OCI-LY7 (cell line): ENCODE measurements at regions not wholly inside any gene's neighbourhood (a gene's known extent, or its start where the extent isn't known, plus 50 kb on each side); places are given as distances from the start of the nearest gene placed in this dataset.

Source experiments
- BruUV-seq: library from RNA; stranded (reverse); fragments of 400-500 nt; replicated peaks from 2 replicates; lab custom pipeline; 2021; lab: Mats Ljungman, UMichigan
- CTCF ChIA-PET: fragments of 300-600 bp; sonication (Branson Sonifier 250); formaldehyde crosslinking; loops from one replicate; lab custom pipeline; 2022; ENCODE audit warnings: antibody characterized with exemption; ENCODE audit not compliant: unreplicated experiment; lab: Charles Lee
- POLR2A ChIA-PET: fragments of 300-600 bp; sonication (Branson Sonifier 250); formaldehyde crosslinking; loops from one replicate; lab custom pipeline; 2022; ENCODE audit warnings: antibody characterized with exemption; lab: Charles Lee
- DNase-seq: peaks from one replicate; pipeline ENCODE4 v3.0.0-alpha.2; 2015; ENCODE audit warnings: low spot score
- H2AFZ ChIP-seq: fragments of 200-600 bp; sonication (generic), shearing (Covaris generic); 2 replicates; pipeline ENCODE4 v1.6.1; 2014; ENCODE audit warnings: mild to moderate bottlenecking, antibody characterized with exemption, low read length, moderate library complexity
- H3K27ac ChIP-seq: fragments of 200-600 bp; sonication (generic); 2 replicates; pipeline ENCODE4 v1.5.1; 2014; ENCODE audit warnings: mixed run types, low read depth, mild to moderate bottlenecking, moderate library complexity, low read length, inconsistent platforms; ENCODE audit not compliant: poor library complexity, severe bottlenecking
- H3K36me3 ChIP-seq: fragments of 200-600 bp; sonication (generic); 2 replicates; pipeline ENCODE4 v1.6.1; 2014; ENCODE audit warnings: mild to moderate bottlenecking, antibody characterized with exemption, low read length, moderate library complexity, mixed read lengths; ENCODE audit not compliant: insufficient read depth
- H3K4me1 ChIP-seq: fragments of 200-600 bp; sonication (generic); 2 replicates; pipeline ENCODE4 v1.5.1; 2014; ENCODE audit warnings: mild to moderate bottlenecking, low read length; ENCODE audit not compliant: insufficient read depth, poor library complexity, severe bottlenecking
- H3K4me2 ChIP-seq: fragments of 200-600 bp; sonication (generic); 2 replicates; pipeline ENCODE4 v1.6.1; 2014; ENCODE audit warnings: mild to moderate bottlenecking, low read length
- H3K4me3 ChIP-seq: fragments of 200-600 bp; sonication (generic); 2 replicates; pipeline ENCODE4 v1.5.1; 2014; ENCODE audit warnings: mild to moderate bottlenecking, low read depth, low read length; ENCODE audit not compliant: poor library complexity, severe bottlenecking
- H3K79me2 ChIP-seq: fragments of 200-600 bp; sonication (generic); 2 replicates; pipeline ENCODE4 v1.6.1; 2016; ENCODE audit warnings: low read depth, mild to moderate bottlenecking, low read length, moderate library complexity, mixed read lengths; ENCODE audit not compliant: insufficient read depth
- H3K9me2 ChIP-seq: fragments of 200-600 bp; sonication (generic); 2 replicates; pipeline ENCODE4 v1.6.1; 2016; ENCODE audit warnings: mild to moderate bottlenecking, low read length, mixed read lengths; ENCODE audit not compliant: insufficient read depth
- H3K9me3 ChIP-seq: fragments of 200-600 bp; sonication (generic); 2 replicates; pipeline ENCODE4 v1.6.1; 2014; ENCODE audit warnings: mild to moderate bottlenecking, mixed run types, low read length, mixed read lengths
- H4K20me1 ChIP-seq: fragments of 200-600 bp; sonication (generic); 2 replicates; pipeline ENCODE4 v1.6.1; 2014; ENCODE audit warnings: mild to moderate bottlenecking, antibody characterized with exemption, low read length, moderate library complexity, mixed read lengths; ENCODE audit not compliant: insufficient read depth
- CTCF ChIP-seq: fragments of 200-600 bp; sonication (generic); conservative IDR thresholded peaks from 2 replicates; pipeline ENCODE4 v1.5.1; 2014; ENCODE audit warnings: mild to moderate bottlenecking, antibody characterized with exemption, low read length, moderate library complexity, mixed read lengths
- EZH2phosphoT487 ChIP-seq: fragments of 200-600 bp; sonication (generic); IDR thresholded peaks from 2 replicates; pipeline ENCODE4 v1.6.1; 2018; ENCODE audit warnings: low read depth, borderline replicate concordance, mild to moderate bottlenecking, mixed run types, antibody characterized with exemption, low read length, moderate library complexity, mixed read lengths
- intact Hi-C: fragments of 100-400 bp; cut with micrococcal nuclease; formaldehyde crosslinking; loops from one replicate; pipeline ENCODE4 v1.10.0; 2022; ENCODE audit not compliant: unreplicated experiment

DNA sequence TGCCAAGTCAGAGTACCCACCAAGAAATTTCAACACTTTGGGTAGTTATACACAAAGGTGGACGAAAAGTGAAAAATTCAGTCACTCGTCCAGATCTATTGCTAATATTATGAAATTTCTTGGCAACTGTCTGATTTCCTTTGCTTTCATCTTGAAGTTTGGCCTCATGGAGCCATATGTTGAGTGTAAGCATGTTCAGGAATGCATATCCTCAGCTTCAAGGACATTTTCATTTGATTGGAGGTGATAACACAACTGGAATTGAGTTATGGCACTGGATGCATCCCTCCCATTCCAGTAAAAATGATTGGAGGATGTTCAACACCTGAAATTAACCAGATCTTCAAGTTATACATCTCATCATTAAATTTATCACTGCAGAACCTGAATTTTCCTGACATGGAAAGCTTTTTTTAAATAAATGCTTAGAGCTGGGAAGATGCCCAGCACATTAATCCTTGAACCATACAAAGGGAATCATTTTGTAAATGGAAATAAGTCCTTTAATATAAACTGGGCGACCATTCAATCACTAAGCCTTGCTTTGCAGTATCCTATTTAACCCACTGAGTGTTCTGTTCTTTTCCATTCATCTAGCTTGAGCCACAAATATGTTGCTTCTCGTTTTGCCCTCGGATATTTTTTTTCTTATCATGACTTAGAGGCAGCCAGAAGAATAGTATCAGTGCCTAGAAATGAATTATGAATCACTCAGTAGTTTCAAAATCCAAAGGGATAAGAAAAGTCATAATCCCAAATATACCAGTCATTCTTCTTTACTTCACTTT lies 273.7 kb upstream of the PIK3R1 start:
- Histone ChIP-seq H3K4me2 (no peak overlapping the region), H3K9me3 (no peaks in the 10 kb centered on the region), H3K36me3 (no peaks in the 10 kb centered on the region), H3K79me2 (no peaks in the 10 kb centered on the region), H2AFZ (no peak overlapping the region), H4K20me1 (no peaks in the 10 kb centered on the region), H3K4me1 (no peaks in the 10 kb centered on the region), H3K9me2 (no peaks in the 10 kb centered on the region), H3K27ac (no peak overlapping the region), H3K4me3 (no peak overlapping the region)
- intact Hi-C loops, result no loop called here
- BruUV-seq, result no TSS peak
- ChIA-PET CTCF (no interaction called here), POLR2A (interaction anchor here (0.5 to 0.7 kb wide), 2 partner anchors 9 to 361 kb away, joined by 3 read pairs; no protein-coding TSS in a partner anchor)
- no peak for DNase-seq
- TF ChIP-seq CTCF (no peak), EZH2phosphoT487 (no peak)

GRCh38 chr5:67935908-67936566 lies 279.5 kb upstream of the PIK3R1 start:
- CTCF ChIA-PET, result no interaction called here
- intact Hi-C loops, result no loop called here
- no TSS peak for BruUV-seq
- TF ChIP-seq CTCF (no peak), EZH2phosphoT487 (no peak)
- no peaks in the 10 kb centered on the region for H3K9me2 ChIP-seq
- no peaks in the 10 kb centered on the region for H3K9me3 ChIP-seq
- H3K4me1 ChIP-seq, result no peaks in the 10 kb centered on the region
- POLR2A ChIA-PET, result interaction anchor here (1.2 kb wide), 1 partner anchor 9 kb away, joined by 3 read pairs; no protein-coding TSS in a partner anchor
- H3K79me2 ChIP-seq, result no peaks in the 10 kb centered on the region
- H4K20me1 ChIP-seq, result no peaks in the 10 kb centered on the region
- no peak overlapping the region for H2AFZ ChIP-seq
- no peak overlapping the region for H3K4me2 ChIP-seq
- H3K36me3 ChIP-seq, result no peaks in the 10 kb centered on the region
- H3K4me3 ChIP-seq, result no peak overlapping the region
- DNase-seq, result no peak
- no peak overlapping the region for H3K27ac ChIP-seq

DNA sequence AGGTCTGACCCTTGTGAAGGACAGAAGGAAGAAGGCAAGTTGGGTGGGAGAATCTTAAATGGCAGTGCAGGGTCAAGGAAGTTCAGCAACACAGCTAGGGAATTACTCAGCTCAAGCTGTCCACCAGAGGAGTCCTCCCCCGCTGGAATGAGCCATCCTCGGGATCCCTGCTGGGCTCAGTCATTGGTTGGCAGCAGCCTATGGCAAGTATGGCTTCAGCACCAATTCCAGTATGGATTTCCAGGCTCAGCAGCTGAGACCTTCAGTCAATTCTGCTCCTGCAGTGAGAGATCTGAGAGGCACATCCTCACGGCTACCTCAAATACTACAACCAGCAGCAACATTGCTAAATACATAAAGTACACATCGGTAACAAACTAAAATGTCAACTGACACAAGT lies 280.6 kb upstream of the PIK3R1 start:
- no TSS peak for BruUV-seq

More for the DNA sequence above, 280.6 kb upstream of the PIK3R1 start:
- H3K4me3 ChIP-seq, result no peak overlapping the region
- H3K9me2 ChIP-seq, result no peaks in the 10 kb centered on the region
- no peak overlapping the region for H2AFZ ChIP-seq
- H3K79me2 ChIP-seq, result no peaks in the 10 kb centered on the region
- CTCF ChIA-PET, result no interaction called here
- no peaks in the 10 kb centered on the region for H3K9me3 ChIP-seq
- no peak overlapping the region for H3K27ac ChIP-seq
- H4K20me1 ChIP-seq, result no peaks in the 10 kb centered on the region
- POLR2A ChIA-PET, result no interaction called here
- TF ChIP-seq CTCF (no peak), EZH2phosphoT487 (no peak)
- intact Hi-C loops, result no loop called here
- no peaks in the 10 kb centered on the region for H3K36me3 ChIP-seq
- no peaks in the 10 kb centered on the region for H3K4me1 ChIP-seq
- no peak for DNase-seq
- H3K4me2 ChIP-seq, result no peak overlapping the region
